GM18951 (cell line): ENCODE measurements at regions not wholly inside any gene's neighbourhood (a gene's known extent, or its start where the extent isn't known, plus 50 kb on each side); places are given as distances from the start of the nearest gene placed in this dataset.
"Not testable (repeated sequence)": the region's sequence is repeated elsewhere in the genome, so short reads cannot be mapped to it uniquely, and the experiment has no call there.

Experiments used
- POLR2A ChIP-seq: IDR thresholded peaks from 4 replicates; pipeline ENCODE4 v1.6.1; 2011; ENCODE audit warnings: mild to moderate bottlenecking; ENCODE audit not compliant: insufficient read length, insufficient read depth; ENCODE audit errors: extremely low read depth
- in situ Hi-C: fragments of 300-500 bp; cut with MboI; formaldehyde crosslinking; loops from one replicate; pipeline ENCODE4 v1.12.0; 2022; ENCODE audit warnings: low sequenced_read_pairs, mixed read lengths, inconsistent platforms; ENCODE audit not compliant: unreplicated experiment

DNA sequence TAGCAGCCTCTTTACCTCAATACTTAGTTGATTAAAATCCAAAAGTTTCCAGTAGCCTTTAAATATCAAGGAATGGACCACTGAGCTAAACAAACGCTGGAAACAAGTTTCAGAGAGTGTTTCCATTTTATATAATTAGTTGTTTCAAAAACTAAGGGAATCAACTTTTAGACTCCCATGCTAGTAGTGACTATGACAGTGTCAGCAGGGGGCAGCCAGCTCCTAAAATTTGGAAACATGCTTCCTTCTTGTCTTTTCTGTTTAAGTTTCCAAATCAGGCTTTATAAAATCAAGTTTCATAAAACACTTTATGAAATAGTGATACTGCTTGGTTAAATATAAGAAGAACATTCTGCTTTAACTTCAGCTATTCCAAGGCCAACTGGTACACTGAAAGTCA lies 138.2 kb upstream of the TMEM229A start:
- no peak for TF ChIP-seq POLR2A

DNA sequence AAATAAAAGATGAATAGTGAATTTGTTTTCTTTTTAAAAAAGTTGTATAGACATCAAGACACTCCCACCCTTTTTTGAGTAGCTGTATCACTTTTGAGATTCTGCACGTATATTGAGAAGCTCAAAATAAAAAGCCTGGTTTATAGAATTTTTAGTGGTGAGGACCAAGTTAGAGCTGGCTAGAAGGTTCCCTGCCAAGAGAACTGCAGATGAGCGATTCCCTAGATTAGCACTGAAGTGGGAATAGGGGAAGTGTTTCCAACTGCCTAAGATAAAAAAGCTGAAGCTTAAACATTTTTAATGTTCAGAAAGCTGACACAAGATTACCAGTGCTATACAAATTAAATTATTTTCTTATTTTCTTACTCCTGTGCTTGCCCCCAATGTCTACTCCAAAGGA lies 135.7 kb upstream of the TMEM229A start:
- no peak for TF ChIP-seq POLR2A
- in situ Hi-C loops: loop anchor here (25.0 kb wide), 1 partner anchor 619 kb away; no protein-coding TSS in a partner anchor

More for the DNA sequence above, 138.2 kb upstream of the TMEM229A start:
- in situ Hi-C loops: loop anchor here (25.0 kb wide), 1 partner anchor 616 kb away; no protein-coding TSS in a partner anchor

DNA sequence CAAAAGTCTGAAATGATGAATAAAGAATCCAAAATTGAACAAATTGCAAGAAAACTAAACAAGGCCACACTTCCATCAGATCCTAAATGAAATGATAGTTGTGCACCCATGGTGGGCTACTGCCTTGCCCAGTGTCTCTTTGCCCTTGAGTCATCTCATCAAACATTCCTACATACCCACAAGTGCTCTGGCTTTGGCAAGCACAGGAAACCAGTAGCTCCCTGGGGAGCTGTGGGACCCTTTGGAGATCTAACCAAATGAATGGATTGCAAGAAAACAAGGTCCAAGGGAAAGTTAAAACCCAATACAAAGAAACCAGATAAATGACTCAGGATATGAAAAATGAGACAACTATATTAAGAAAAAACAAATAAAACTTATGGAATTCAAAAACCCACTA lies 129.8 kb upstream of the TMEM229A start:
- in situ Hi-C loops: loop anchor here (25.0 kb wide), 1 partner anchor 625 kb away; no protein-coding TSS in a partner anchor
- no peak for TF ChIP-seq POLR2A

DNA sequence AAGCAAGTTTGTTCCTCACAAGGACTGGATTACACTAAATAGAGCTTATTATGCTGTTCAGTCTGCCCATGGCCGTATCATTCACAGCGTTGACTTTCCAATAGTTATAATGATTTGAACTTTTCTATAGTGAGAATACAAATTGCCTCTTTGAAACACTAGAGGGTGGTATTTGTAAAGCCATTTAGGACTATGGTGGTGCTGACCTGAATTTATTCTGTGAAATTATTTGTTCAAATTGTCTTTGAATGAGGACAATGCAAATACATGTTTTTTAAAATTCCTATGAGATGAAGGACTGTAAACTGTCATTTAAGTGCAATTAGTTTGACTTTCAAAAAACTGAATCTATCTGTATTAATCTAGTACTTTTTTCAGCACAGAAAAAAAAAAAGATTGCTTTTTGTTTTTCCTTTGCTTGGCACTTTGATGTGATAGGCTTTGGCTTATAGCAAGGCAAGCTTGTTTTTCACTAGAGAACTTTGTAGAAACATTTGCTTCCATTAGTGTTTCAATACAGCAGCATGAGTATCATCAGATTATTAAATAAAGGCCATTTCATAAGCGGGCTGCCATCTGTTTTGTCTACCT lies 122.7 kb upstream of the TMEM229A start:
- in situ Hi-C loops: loop anchor here (25.0 kb wide), 1 partner anchor 632 kb away; no protein-coding TSS in a partner anchor
- TF ChIP-seq POLR2A: no peak

DNA sequence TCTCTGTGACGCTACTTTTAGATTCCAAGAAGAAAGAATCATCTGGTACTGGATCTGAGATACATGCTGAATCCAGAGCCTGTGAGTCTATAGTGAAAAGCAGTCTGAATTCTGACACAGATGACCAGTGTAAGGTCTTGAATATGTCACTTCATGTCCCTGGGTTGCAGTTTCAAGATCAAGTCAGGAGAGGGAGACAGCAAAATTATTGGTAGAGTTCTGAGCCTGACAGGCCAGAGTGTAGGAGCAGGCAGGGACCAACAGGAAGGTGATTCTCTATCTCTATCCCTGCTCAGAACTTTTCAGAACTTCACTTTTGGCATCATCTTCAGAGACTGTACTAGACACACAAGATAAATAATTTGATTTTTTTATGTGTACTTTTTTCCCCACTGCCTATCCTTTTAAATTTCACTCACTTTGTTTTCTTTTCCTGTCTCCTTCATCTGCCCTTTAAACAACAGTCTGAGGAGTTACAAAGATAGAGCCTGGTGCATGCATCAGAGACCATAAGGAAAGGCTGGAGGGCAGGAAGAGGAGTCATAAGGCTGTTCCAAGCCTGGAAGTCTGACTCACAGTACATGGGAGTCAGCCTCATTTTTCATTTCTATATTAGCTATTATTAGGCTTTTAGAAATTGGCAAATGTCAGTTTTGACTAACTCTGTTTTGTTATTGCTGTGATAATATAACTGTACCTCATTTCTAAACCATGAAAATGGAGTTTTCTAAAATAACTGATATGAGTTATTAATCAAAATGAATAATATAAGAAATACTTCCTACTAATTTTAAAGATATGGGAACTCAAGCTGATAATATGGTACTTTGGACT lies 120.2 kb upstream of the TMEM229A start:
- in situ Hi-C loops: loop anchor here (25.0 kb wide), 1 partner anchor 634 kb away; no protein-coding TSS in a partner anchor
- no peak for TF ChIP-seq POLR2A

DNA sequence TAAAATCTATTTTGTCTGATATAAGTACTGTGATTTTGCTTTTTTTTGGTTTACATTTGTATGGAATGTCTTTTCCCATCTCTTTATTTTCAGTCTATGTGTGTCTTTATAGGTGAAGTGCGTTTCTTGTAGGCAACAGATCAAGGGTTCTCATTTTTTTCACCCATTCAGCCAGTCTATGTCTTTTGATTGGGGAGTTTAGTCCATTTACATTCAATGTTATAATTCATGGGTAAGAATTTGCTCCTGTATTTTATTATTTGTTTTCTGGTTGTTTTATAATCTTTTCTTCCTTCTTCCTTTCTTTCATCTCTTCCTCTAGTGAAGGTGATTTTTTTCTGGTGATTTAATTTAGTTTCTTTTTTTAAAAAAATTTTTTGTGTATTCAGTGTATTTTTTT lies 104.8 kb upstream of the TMEM229A start:
- no peak for TF ChIP-seq POLR2A
- in situ Hi-C loops: no loop called here

DNA sequence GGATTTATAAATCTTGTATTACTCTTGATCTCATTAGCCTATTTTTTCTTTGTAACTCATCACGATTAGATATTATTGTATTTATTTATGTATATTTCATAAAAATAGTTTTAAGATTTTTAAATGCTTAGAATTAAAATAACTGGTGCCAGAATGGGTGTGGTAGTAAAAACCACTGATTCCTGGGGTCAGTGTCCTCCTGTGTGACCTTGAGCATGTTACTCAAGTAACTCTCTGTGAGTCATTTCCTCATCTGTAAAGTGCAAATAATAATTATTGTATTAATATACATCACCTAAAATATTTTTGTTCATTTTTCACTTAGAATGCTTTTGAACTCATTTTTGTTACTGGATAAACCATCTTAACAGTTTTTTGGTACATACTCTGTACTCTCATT lies 91.3 kb upstream of the TMEM229A start:
- no peak for TF ChIP-seq POLR2A
- in situ Hi-C loops: no loop called here

DNA sequence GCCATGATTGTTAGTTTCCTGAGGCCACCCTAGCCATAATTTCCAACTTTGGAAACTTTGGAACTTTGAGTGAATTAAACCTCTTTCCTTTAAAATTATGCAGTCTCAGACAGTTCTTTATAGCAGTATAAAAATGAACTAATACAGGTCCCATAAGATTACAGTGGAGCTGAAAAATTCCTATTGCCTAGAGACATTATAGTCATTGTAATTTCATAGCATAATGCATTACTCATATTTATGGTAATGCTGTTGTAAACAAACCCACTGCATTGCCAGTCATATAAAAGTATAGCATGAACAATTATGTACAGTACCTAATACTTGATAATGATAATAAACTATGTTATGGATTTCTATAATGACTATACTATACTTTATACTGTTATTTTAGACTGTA lies 88.0 kb upstream of the TMEM229A start:
- TF ChIP-seq POLR2A: no peak
- in situ Hi-C loops: no loop called here

DNA sequence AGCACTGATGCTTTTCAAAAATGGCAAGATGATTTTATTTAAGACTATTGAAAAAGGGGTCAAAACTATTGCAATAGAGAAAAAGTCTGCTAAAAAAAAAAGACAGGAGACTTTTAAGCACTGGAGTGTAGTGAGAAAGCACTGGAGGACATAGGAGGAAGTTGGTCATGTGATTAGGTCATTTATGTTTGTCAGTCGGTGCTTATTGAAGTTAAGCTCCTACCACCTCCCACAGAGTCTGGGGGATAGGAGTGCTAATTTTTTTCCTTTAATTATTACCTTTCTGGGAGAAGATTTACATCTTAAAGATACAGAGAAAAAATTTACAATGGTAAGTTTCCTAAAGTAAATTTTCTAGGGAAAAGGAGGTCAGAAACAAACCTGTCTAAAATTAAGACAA lies 80.2 kb upstream of the TMEM229A start:
- TF ChIP-seq POLR2A: no peak
- in situ Hi-C loops: no loop called here

DNA sequence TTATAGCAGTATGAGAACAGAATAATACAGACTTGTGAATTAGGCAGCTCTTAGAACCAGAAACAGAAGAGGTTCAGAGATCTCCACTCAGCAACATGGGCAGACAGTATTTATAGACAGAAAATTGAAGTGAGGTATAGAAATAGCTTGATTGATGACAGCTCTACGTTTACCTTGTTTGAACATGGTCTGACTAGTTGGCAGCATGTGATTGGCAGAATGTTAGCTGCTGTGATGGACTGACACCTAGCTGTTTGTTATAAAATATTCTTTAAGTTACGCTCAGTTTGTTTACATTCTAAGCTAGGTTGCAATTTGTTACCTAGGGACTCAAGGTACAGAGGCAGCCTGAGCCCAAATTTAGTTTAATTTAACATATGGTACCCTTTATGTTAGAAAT lies 73.7 kb upstream of the TMEM229A start:
- no peak for TF ChIP-seq POLR2A
- in situ Hi-C loops: no loop called here

DNA sequence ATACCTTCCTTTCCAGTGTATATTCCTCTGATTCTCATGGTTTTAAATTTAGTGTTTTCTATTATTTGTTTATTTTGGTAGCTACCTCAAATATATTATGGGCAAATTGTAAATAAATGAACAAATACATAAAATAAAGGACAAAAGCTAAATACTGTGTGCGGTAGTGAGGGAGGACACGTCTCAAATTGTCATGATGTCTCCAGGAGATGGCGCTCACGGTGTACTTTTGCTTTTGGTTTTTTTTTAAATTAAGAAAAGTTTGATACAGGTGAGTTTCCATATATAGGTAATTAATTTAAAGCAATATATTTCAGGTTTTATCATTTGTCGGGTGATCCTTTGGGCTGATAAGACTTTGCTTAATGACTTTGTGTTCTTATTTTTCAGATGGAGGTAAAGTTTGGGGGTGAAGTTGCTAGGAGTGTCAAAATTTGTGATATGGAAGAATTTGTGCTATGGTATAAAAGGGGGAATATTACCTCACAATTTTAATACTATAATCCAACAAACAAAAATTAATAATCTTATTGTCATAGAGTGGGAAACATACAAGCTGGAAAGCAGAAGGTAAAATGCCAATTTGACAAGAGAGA lies 68.4 kb upstream of the TMEM229A start:
- TF ChIP-seq POLR2A: no peak
- in situ Hi-C loops: no loop called here

DNA sequence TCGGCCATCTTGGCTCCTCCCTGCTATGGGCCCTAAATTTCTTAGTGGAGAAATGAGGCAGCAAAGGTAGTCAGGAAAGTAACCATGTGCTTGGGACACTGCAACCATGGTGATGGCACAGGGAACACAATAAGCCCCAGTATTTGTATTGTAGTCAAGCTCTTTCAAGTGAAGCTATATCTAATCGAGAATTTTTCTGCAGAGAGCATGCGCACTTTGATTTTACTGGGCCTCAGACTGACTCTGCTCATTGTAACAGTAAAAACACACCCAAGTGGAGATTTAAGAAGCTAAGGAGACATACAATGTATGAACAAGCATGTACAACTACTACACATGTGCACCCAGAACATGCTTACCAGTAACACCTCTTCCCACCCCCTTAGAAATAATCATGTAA lies 67.3 kb upstream of the TMEM229A start:
- in situ Hi-C loops: no loop called here
- TF ChIP-seq POLR2A: no peak

DNA sequence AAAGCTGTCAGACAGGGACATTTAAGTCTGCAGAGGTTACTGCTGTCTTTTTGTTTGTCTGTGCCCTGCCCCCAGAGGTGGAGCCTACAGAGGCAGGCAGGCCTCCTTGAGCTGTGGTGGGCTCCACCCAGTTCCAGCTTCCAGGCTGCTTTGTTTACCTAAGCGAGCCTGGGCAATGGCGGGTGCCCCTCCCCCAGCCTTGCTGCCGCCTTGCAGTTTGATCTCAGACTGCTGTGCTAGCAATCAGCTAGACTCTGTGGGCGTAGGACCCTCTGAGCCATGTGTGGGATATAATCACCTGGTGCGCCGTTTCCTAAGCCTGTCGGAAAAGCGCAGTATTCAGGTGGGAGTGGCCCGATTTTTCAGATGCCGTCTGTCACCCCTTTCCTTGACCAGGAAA lies 66.7 kb upstream of the TMEM229A start:
- in situ Hi-C loops: not testable (repeated sequence)

DNA sequence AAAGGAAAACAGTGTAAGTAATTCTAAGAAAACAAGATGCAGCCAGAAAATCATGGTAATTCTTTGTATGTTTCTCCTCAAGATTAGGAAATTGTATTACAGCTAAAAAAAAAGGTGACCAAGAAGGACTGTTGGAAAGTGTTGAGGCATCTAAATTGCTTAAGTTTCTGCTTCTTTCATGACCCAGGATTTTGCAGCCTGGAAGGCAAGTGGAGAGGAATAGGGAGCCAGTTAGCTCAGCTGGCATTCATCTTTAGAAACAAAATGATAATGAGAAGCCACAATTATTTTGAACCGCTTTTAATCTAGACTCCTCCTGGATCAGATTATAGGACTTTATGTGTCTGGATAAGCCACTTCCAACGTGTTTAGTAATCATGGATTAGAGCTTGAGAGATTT lies 56.8 kb upstream of the TMEM229A start:
- in situ Hi-C loops: no loop called here
- TF ChIP-seq POLR2A: no peak
